ENCODE measurements at regions not wholly inside any gene's neighbourhood (a gene's known extent, or its start where the extent isn't known, plus 50 kb on each side); places are given as distances from the start of the nearest gene placed in this dataset.

GRCh38 chr2:120501591-120501990 lies 155.7 kb downstream of the INHBB start:
- intact Hi-C loops (cut with DNase I; ENCODE audit: low total_unique reads) = no loop called here
- DNase-seq (ENCODE audit: low spot score in 2 of 2) = no peak
- no peak for TF ChIP-seq POLR2A (IDR thresholded peaks at IDR 0.05)
- TF ChIP-seq CTCF (IDR thresholded peaks at IDR 0.05) = no peak
- WGBS, 2 donors = 86 to 92% methylated on average over 8 of the region's 8 CpGs
- H3K4me3 ChIP-seq (ENCODE audit: low read depth, poor library complexity, severe bottlenecking) = no peak overlapping the region

GRCh38 chr2:120502357-120502756 lies 156.4 kb downstream of the INHBB start:
- DNase-seq (ENCODE audit: low spot score in 2 of 2) = no peak
- 86 to 91% methylated on average over 6 of the region's 6 CpGs for WGBS, 2 donors
- TF ChIP-seq POLR2A (IDR thresholded peaks at IDR 0.05) (no peak), CTCF (IDR thresholded peaks at IDR 0.05) (no peak)
- H3K4me3 ChIP-seq (ENCODE audit: low read depth, poor library complexity, severe bottlenecking) = no peak overlapping the region
- intact Hi-C loops (cut with DNase I; ENCODE audit: low total_unique reads) = no loop called here

GRCh38 chr2:120502761-120503160 lies 156.8 kb downstream of the INHBB start:
- DNase-seq (ENCODE audit: low spot score in 2 of 2) = no peak
- intact Hi-C loops (cut with DNase I; ENCODE audit: low total_unique reads) = no loop called here

GRCh38 chr2:120503206-120503792 lies 157.4 kb downstream of the INHBB start:
- no peak overlapping the region for H3K4me3 ChIP-seq (ENCODE audit: low read depth, poor library complexity, severe bottlenecking)
- no peak for DNase-seq (ENCODE audit: low spot score in 2 of 2)
- TF ChIP-seq CTCF (IDR thresholded peaks at IDR 0.05) = no peak
- WGBS, 2 donors = 86 to 90% methylated on average over 17 of the region's 17 CpGs
- intact Hi-C loops (cut with DNase I; ENCODE audit: low total_unique reads) = no loop called here

More at GRCh38 chr2:120502761-120503160, 156.8 kb downstream of the INHBB start:
- 93 to 97% methylated on average over 2 of the region's 2 CpGs for WGBS, 2 donors
- no peak for TF ChIP-seq CTCF (IDR thresholded peaks at IDR 0.05)
- no peak for TF ChIP-seq POLR2A (IDR thresholded peaks at IDR 0.05)
- H3K4me3 ChIP-seq (ENCODE audit: low read depth, poor library complexity, severe bottlenecking) = no peak overlapping the region

GRCh38 chr2:120503793-120504571 lies 158.0 kb downstream of the INHBB start:
- WGBS, 2 donors = 77 to 83% methylated on average over 23 of the region's 23 CpGs
- no peak for DNase-seq (ENCODE audit: low spot score in 2 of 2)
- H3K4me3 ChIP-seq (ENCODE audit: low read depth, poor library complexity, severe bottlenecking) = no peak overlapping the region
- TF ChIP-seq CTCF (IDR thresholded peaks at IDR 0.05) (no peak), POLR2A (IDR thresholded peaks at IDR 0.05) (no peak)
- intact Hi-C loops (cut with DNase I; ENCODE audit: low total_unique reads) = no loop called here
